Panc1 (cell line): ENCODE measurements at regions not wholly inside any gene's neighbourhood (a gene's known extent, or its start where the extent isn't known, plus 50 kb on each side); places are given as distances from the start of the nearest gene placed in this dataset.
A peak's percentile ranks its signal among the peaks of the same experiment; 100 is the strongest.
"Not testable (repeated sequence)": the region's sequence is repeated elsewhere in the genome, so short reads cannot be mapped to it uniquely, and the experiment has no call there.

ENCODE experiments used
- ATAC-seq: fragments of 200-7000 bp; cut with Tn5 transposase; 2 replicates; pipeline ENCODE4 v1.9.1; 2020; ENCODE audit warnings: mild to moderate bottlenecking, moderate library complexity
- BruUV-seq: library from RNA; stranded (reverse); fragments of 400-500 nt; replicated peaks from 2 replicates; lab custom pipeline; 2021; lab: Mats Ljungman, UMichigan
- CTCF ChIA-PET: fragments of 300-600 bp; sonication (Branson Sonifier 250); formaldehyde crosslinking; loops from one replicate; lab custom pipeline; 2022; ENCODE audit warnings: antibody characterized with exemption; lab: Charles Lee
- POLR2A ChIA-PET: fragments of 300-600 bp; sonication (Branson Sonifier 250); formaldehyde crosslinking; loops from one replicate; lab custom pipeline; 2022; ENCODE audit warnings: antibody characterized with exemption; lab: Charles Lee
- DNase-seq: peaks from one replicate; pipeline ENCODE4 v3.0.0-alpha.2; 2010; ENCODE audit warnings: low read depth, low spot score
- H3K27ac ChIP-seq: 2 replicates; pipeline ENCODE4 v1.5.1; 2011; ENCODE audit warnings: mild to moderate bottlenecking, low read length, inconsistent platforms
- H3K27me3 ChIP-seq: fragments of 200-500 bp; sonication (Bioruptor generic); 2 replicates; pipeline ENCODE4 v1.6.0; 2014; ENCODE audit warnings: low read length, inconsistent platforms; ENCODE audit not compliant: control insufficient read depth, insufficient read depth
- H3K36me3 ChIP-seq: fragments of 200-500 bp; sonication (Bioruptor generic); 2 replicates; pipeline ENCODE4 v1.5.1; 2014; ENCODE audit warnings: inconsistent platforms, mild to moderate bottlenecking, low read length, moderate library complexity; ENCODE audit not compliant: control insufficient read depth, insufficient read depth
- H3K4me1 ChIP-seq: 2 replicates; pipeline ENCODE4 v1.5.1; 2011; ENCODE audit warnings: inconsistent platforms, mild to moderate bottlenecking, low read length, moderate library complexity; ENCODE audit not compliant: control insufficient read depth, insufficient read depth
- H3K4me3 ChIP-seq, 2 experiments: 2 replicates each; pipeline ENCODE4 v1.5.1; 2011 to 2012; ENCODE audit warnings: low read depth in 2 of 2, low read length in 2 of 2, mild to moderate bottlenecking in 2 of 2, inconsistent platforms in 1 of 2, moderate library complexity in 1 of 2
- H3K9me3 ChIP-seq: fragments of 200-500 bp; sonication (Bioruptor generic); 2 replicates; pipeline ENCODE4 v1.5.1; 2014; ENCODE audit warnings: low read depth, mild to moderate bottlenecking, inconsistent platforms, low read length, moderate library complexity; ENCODE audit not compliant: control insufficient read depth, insufficient read depth
- POLR2AphosphoS5 ChIP-seq: IDR thresholded peaks from 2 replicates; pipeline ENCODE4 v1.6.1; 2012; ENCODE audit warnings: mild to moderate bottlenecking, low read depth, low read length, moderate library complexity
- SIN3A ChIP-seq: IDR thresholded peaks from 2 replicates; pipeline ENCODE4 v1.6.1; 2012; ENCODE audit warnings: low read depth, mild to moderate bottlenecking, low read length, moderate library complexity, borderline replicate concordance; ENCODE audit not compliant: insufficient read depth
- TCF7L2 ChIP-seq: IDR thresholded peaks from 2 replicates; pipeline ENCODE4 v1.6.1; 2011; ENCODE audit warnings: mild to moderate bottlenecking, low read depth, low read length, inconsistent platforms
- in situ Hi-C: cut with HindIII; loops from 2 replicates; pipeline ENCODE4 v1.10.0; 2016; ENCODE audit warnings: low sequenced_read_pairs, low pct_unique_long_range_greater_than_20kb
- intact Hi-C: fragments of 100-400 bp; cut with micrococcal nuclease; formaldehyde crosslinking; loops from one replicate; pipeline ENCODE4 v1.10.0; 2022; ENCODE audit not compliant: unreplicated experiment
- TF ChIP-seq, protein P1 (sequence below): fragments of 450-650 bp; IDR thresholded peaks from 2 replicates; pipeline ENCODE4 v1.5.1; 2017; ENCODE audit warnings: mild to moderate bottlenecking
- TF ChIP-seq, protein P2 (sequence below), 2 experiments: IDR thresholded peaks; 2 replicates each; pipeline ENCODE4 v1.6.1; 2011 to 2012; ENCODE audit warnings: low read depth in 2 of 2, control low read depth in 1 of 2, low read length in 1 of 2, mild to moderate bottlenecking in 1 of 2, moderate library complexity in 1 of 2; ENCODE audit not compliant: insufficient read depth in 1 of 2

DNA sequence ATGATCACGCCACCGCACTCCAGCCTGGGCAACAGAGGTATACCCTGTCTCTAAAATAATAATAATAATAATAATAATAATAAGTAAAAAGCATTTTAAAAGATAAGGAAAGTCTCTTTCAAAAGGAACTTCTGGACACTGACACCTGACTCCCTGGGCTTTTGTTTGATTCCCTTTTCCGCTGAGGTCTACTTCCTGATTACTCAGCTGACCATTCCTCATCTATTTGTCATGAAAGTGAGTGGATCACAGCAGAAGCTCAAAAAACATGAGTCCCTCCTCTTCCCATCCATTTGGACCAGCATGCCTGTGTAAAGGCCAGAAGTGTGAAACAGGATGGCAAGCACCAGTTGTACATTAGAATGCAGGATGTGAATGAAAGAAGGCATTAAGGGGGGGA is 61.1 kb upstream of the FBXO28 start:
- BruUV-seq: no TSS peak
- no peaks in the 10 kb centered on the region for H3K36me3 ChIP-seq
- ChIA-PET CTCF (no interaction called here), POLR2A (no interaction called here)
- H3K4me1 ChIP-seq: no peaks in the 10 kb centered on the region
- no peaks in the 10 kb centered on the region for H3K27me3 ChIP-seq
- H3K27ac ChIP-seq: no peak overlapping the region
- intact Hi-C loops (loop anchor here (5.0 kb wide), 1 partner anchor 355 kb away; no protein-coding TSS in a partner anchor), in situ Hi-C loops (no loop called here)
- no peak overlapping the region for H3K4me3 ChIP-seq
- DNase-seq: peak; percentile 62
- TF ChIP-seq TCF7L2 (no peak), SIN3A (no peak), POLR2AphosphoS5 (no peak)
- TF ChIP-seq, protein P1, sequence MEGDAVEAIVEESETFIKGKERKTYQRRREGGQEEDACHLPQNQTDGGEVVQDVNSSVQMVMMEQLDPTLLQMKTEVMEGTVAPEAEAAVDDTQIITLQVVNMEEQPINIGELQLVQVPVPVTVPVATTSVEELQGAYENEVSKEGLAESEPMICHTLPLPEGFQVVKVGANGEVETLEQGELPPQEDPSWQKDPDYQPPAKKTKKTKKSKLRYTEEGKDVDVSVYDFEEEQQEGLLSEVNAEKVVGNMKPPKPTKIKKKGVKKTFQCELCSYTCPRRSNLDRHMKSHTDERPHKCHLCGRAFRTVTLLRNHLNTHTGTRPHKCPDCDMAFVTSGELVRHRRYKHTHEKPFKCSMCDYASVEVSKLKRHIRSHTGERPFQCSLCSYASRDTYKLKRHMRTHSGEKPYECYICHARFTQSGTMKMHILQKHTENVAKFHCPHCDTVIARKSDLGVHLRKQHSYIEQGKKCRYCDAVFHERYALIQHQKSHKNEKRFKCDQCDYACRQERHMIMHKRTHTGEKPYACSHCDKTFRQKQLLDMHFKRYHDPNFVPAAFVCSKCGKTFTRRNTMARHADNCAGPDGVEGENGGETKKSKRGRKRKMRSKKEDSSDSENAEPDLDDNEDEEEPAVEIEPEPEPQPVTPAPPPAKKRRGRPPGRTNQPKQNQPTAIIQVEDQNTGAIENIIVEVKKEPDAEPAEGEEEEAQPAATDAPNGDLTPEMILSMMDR: no peak
- TF ChIP-seq, protein P2, sequence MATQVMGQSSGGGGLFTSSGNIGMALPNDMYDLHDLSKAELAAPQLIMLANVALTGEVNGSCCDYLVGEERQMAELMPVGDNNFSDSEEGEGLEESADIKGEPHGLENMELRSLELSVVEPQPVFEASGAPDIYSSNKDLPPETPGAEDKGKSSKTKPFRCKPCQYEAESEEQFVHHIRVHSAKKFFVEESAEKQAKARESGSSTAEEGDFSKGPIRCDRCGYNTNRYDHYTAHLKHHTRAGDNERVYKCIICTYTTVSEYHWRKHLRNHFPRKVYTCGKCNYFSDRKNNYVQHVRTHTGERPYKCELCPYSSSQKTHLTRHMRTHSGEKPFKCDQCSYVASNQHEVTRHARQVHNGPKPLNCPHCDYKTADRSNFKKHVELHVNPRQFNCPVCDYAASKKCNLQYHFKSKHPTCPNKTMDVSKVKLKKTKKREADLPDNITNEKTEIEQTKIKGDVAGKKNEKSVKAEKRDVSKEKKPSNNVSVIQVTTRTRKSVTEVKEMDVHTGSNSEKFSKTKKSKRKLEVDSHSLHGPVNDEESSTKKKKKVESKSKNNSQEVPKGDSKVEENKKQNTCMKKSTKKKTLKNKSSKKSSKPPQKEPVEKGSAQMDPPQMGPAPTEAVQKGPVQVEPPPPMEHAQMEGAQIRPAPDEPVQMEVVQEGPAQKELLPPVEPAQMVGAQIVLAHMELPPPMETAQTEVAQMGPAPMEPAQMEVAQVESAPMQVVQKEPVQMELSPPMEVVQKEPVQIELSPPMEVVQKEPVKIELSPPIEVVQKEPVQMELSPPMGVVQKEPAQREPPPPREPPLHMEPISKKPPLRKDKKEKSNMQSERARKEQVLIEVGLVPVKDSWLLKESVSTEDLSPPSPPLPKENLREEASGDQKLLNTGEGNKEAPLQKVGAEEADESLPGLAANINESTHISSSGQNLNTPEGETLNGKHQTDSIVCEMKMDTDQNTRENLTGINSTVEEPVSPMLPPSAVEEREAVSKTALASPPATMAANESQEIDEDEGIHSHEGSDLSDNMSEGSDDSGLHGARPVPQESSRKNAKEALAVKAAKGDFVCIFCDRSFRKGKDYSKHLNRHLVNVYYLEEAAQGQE (IDR thresholded peaks at IDR 0.05; ENCODE audit: insufficient read depth in 1 of 2, low read depth in 2 of 2, low read length in 1 of 2): no peak
- no peak for ATAC-seq
- no peaks in the 10 kb centered on the region for H3K9me3 ChIP-seq

DNA sequence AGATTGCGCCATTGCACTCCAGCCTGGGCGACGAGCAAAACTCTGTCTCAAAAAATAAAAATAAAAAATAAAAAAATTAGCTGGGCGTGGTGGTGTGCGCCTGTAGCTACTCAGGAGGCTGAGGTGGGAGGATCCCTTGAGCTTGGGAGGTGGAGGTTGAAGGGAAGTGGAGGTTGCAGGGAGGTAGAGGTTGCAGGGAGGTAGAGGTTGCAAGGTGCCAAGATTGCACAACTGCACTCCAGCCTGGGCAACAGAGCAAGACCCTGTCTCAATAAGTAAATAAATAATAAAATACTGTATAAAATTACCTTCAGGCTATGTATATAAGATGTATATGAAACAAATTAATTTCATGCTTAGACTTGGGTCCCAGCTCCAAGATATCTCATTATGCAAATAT is 62.1 kb upstream of the FBXO28 start:
- DNase-seq, ATAC-seq, H3K27me3 ChIP-seq, POLR2A ChIA-PET, H3K27ac ChIP-seq, H3K4me3 ChIP-seq, H3K9me3 ChIP-seq, in situ Hi-C loops, H3K4me1 ChIP-seq, BruUV-seq, H3K36me3 ChIP-seq: not testable (repeated sequence)
- intact Hi-C loops: loop anchor here (5.0 kb wide), 1 partner anchor 354 kb away; no protein-coding TSS in a partner anchor
- CTCF ChIA-PET: interaction anchor here (1.4 kb wide), 2 partner anchors 9 to 282 kb away, joined by 5 to 7 read pairs; no protein-coding TSS in a partner anchor

DNA sequence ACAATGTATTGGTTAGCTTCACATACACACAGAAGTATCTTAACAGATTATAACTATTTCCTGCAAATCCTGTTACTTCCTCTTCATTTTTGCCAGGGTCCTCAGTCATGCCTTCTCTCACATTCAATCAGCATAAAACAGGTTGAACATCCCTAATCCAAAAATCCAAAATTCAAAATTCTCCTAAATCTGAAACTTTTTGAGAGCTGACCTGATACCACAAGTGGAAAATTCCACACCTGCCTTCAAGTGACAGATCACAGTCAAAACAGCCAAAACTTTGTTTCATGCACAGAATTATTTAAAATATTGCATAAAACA is 62.9 kb upstream of the FBXO28 start:
- Histone ChIP-seq H3K4me3 (no peak overlapping the region), H3K27me3 (no peaks in the 10 kb centered on the region), H3K27ac (no peak overlapping the region), H3K4me1 (no peaks in the 10 kb centered on the region), H3K9me3 (no peaks in the 10 kb centered on the region), H3K36me3 (no peaks in the 10 kb centered on the region)
- ATAC-seq: no peak
- TF ChIP-seq POLR2AphosphoS5: no peak
- TF ChIP-seq, protein P1: peak; percentile 64
- intact Hi-C loops (loop anchor here (5.0 kb wide), 1 partner anchor 354 kb away; no protein-coding TSS in a partner anchor), in situ Hi-C loops (no loop called here)
- DNase-seq: no peak
- ChIA-PET POLR2A (interaction anchor here (0.7 kb wide), 1 partner anchor 17 kb away, joined by 3 read pairs; no protein-coding TSS in a partner anchor), CTCF (interaction anchor here (0.6 to 1.4 kb wide), 5 partner anchors 9 to 282 kb away, joined by 3 to 7 read pairs (median 4); no protein-coding TSS in a partner anchor)
- no TSS peak for BruUV-seq
